Adrenal gland (tissue), 5 donors: ENCODE measurements at regions not wholly inside any gene's neighbourhood (a gene's known extent, or its start where the extent isn't known, plus 50 kb on each side); places are given as distances from the start of the nearest gene placed in this dataset.

Experiments used
- CTCF ChIP-seq, 6 experiments: fragments of 450-650 bp in 4 of 6; fragments of 200-600 bp in 2 of 6; sonication (generic) in 1 of 6; IDR thresholded peaks; 1 replicate in 5 of 6; 2 replicates in 1 of 6; pipeline versions ENCODE4 v1.5.1 to v1.8.0; 2016 to 2021; ENCODE audit warnings: antibody characterized with exemption in 6 of 6, mild to moderate bottlenecking in 2 of 6, moderate library complexity in 1 of 6
- POLR2A ChIP-seq, 2 donors: fragments of 450-650 bp; IDR thresholded peaks; one replicate each; pipeline ENCODE4 v1.6.1; 2017; ENCODE audit warnings: antibody characterized with exemption in 2 of 2, mild to moderate bottlenecking in 2 of 2, moderate library complexity in 1 of 2
- donor health status: DM: no; HTN: no; CAD: no.

GRCh38 chr18:34529358-34530335 is 180.5 kb upstream of the DTNA start:
- TF ChIP-seq CTCF (IDR thresholded peaks at IDR 0.05) (no peak), POLR2A (IDR thresholded peaks at IDR 0.05) (no peak)
